Right ventricle myocardium superior (tissue), 1 donor: ENCODE measurements at regions not wholly inside any gene's neighbourhood (a gene's known extent, or its start where the extent isn't known, plus 50 kb on each side); places are given as distances from the start of the nearest gene placed in this dataset.

Experiments used
- ATAC-seq: fragments of 200-7000 bp; cut with Tn5 transposase; one replicate; pipeline ENCODE4 v1.9.1; 2020; ENCODE audit warnings: mild to moderate bottlenecking; ENCODE audit not compliant: poor library complexity
- DNase-seq: peaks from one replicate; pipeline ENCODE4 v3.0.0-alpha.2; 2020
- intact Hi-C: fragments of 100-400 bp; cut with DNase I; formaldehyde crosslinking; loops from one replicate; pipeline ENCODE4 v1.11.2; 2022
- donor health status: DM: no; HTN: yes; CAD: no; lungs with severe emphysema.

GRCh38 chr14:104502060-104502459 lies 77.5 kb upstream of the C14orf180 start:
- intact Hi-C loops = no loop called here
- no peak for ATAC-seq
- DNase-seq = no peak

- intact Hi-C loops = no loop called here
- ATAC-seq (no peak), DNase-seq (no peak)
Observed at GRCh38 chr14:104503691-104504090, 75.9 kb upstream of the C14orf180 start.

GRCh38 chr14:104504172-104504735 lies 75.3 kb upstream of the C14orf180 start:
- intact Hi-C loops = no loop called here
- no peak for DNase-seq
- ATAC-seq = no peak

- intact Hi-C loops = no loop called here
- no peak for DNase-seq
- no peak for ATAC-seq
Observed at GRCh38 chr14:104505085-104506074, 74.2 kb upstream of the C14orf180 start.

GRCh38 chr14:104506461-104507253 lies 72.9 kb upstream of the C14orf180 start:
- ATAC-seq (no peak), DNase-seq (no peak)
- intact Hi-C loops = no loop called here

GRCh38 chr14:104507443-104507842 lies 72.1 kb upstream of the C14orf180 start:
- intact Hi-C loops = no loop called here
- no peak for ATAC-seq
- DNase-seq = no peak

GRCh38 chr14:104509673-104510072 lies 69.9 kb upstream of the C14orf180 start:
- no peak for DNase-seq
- intact Hi-C loops = no loop called here
- ATAC-seq = no peak

- no peak for DNase-seq
- intact Hi-C loops = no loop called here
- ATAC-seq = no peak
Observed at GRCh38 chr14:104510216-104510615, 69.3 kb upstream of the C14orf180 start.

- peak; percentile 93 for ATAC-seq
- peak; percentile 88 for DNase-seq
- intact Hi-C loops = no loop called here
Observed at GRCh38 chr14:104510794-104511611, 68.6 kb upstream of the C14orf180 start.

- DNase-seq (no peak), ATAC-seq (no peak)
Observed at GRCh38 chr14:104512061-104512460, 67.5 kb upstream of the C14orf180 start.

GRCh38 chr14:104512771-104513640 lies 66.6 kb upstream of the C14orf180 start:
- intact Hi-C loops = no loop called here
- DNase-seq (no peak), ATAC-seq (peak; percentile 8)

More at GRCh38 chr14:104512061-104512460, 67.5 kb upstream of the C14orf180 start:
- intact Hi-C loops = no loop called here

- intact Hi-C loops = no loop called here
- DNase-seq = no peak
Observed at GRCh38 chr14:104513641-104514046, 65.9 kb upstream of the C14orf180 start.

GRCh38 chr14:104514156-104514848 lies 65.3 kb upstream of the C14orf180 start:
- DNase-seq = peak; percentile 60

More at GRCh38 chr14:104513641-104514046, 65.9 kb upstream of the C14orf180 start:
- no peak for ATAC-seq

GRCh38 chr14:104515059-104515810 lies 64.3 kb upstream of the C14orf180 start:
- intact Hi-C loops = no loop called here

More at GRCh38 chr14:104514156-104514848, 65.3 kb upstream of the C14orf180 start:
- intact Hi-C loops = no loop called here
- ATAC-seq = peak; percentile 60

GRCh38 chr14:104515811-104516780 lies 63.5 kb upstream of the C14orf180 start:
- DNase-seq (no peak), ATAC-seq (no peak)
- intact Hi-C loops = no loop called here

More at GRCh38 chr14:104515059-104515810, 64.3 kb upstream of the C14orf180 start:
- DNase-seq (no peak), ATAC-seq (no peak)
